Endothelial cell of umbilical vein (primary cell): ENCODE measurements at regions not wholly inside any gene's neighbourhood (a gene's known extent, or its start where the extent isn't known, plus 50 kb on each side); places are given as distances from the start of the nearest gene placed in this dataset.

Source experiments
- BruUV-seq: library from RNA; stranded (reverse); fragments of 400-500 nt; replicated peaks from 2 replicates; lab custom pipeline; 2021; lab: Mats Ljungman, UMichigan
- CTCF ChIA-PET: fragments of 300-600, 350-600 bp; sonication (Branson Sonifier 250); formaldehyde crosslinking; loops from one replicate; lab custom pipeline; 2021; ENCODE audit warnings: antibody characterized with exemption, inconsistent platforms; lab: Charles Lee
- POLR2A ChIA-PET: fragments of 300-600, 350-600 bp; sonication (Branson Sonifier 250); formaldehyde crosslinking; loops from one replicate; lab custom pipeline; 2021; ENCODE audit warnings: antibody characterized with exemption, inconsistent platforms; lab: Charles Lee
- DNase-seq: peaks from one replicate; pipeline ENCODE4 v3.0.0-alpha.2; 2011; ENCODE audit warnings: low read depth, low spot score
- FAIRE-seq: peaks from 2 replicates; lab custom pipeline; 2011; peaks lifted over from hg19 to GRCh38; lab: Jason Lieb, UNC
- H2AFZ ChIP-seq: 2 replicates; pipeline ENCODE4 v1.6.0; 2012; ENCODE audit warnings: low read depth, low read length, control low read depth, inconsistent platforms
- H3K27ac ChIP-seq: 2 replicates; pipeline ENCODE4 v1.5.1; 2011; ENCODE audit warnings: low read depth, mild to moderate bottlenecking, control low read depth, low read length, moderate library complexity; ENCODE audit not compliant: insufficient read depth
- H3K27me3 ChIP-seq, 2 experiments: 2 replicates each; pipeline versions ENCODE4 v1.6.0 to v1.6.1; 2011; ENCODE audit warnings: low read length in 2 of 2, mixed read lengths in 1 of 2; ENCODE audit not compliant: control insufficient read depth in 2 of 2, insufficient read depth in 2 of 2
- H3K36me3 ChIP-seq, 2 experiments: 2 replicates in 1 of 2; 3 replicates in 1 of 2; pipeline ENCODE4 v1.5.1; 2011; ENCODE audit warnings: low read length in 2 of 2, mild to moderate bottlenecking in 1 of 2, moderate library complexity in 1 of 2; ENCODE audit not compliant: control insufficient read depth in 2 of 2, insufficient read depth in 2 of 2; ENCODE audit errors: extremely low read depth in 1 of 2
- H3K4me1 ChIP-seq: 3 replicates; pipeline ENCODE4 v1.5.1; 2011; ENCODE audit warnings: mild to moderate bottlenecking, low read length; ENCODE audit not compliant: control insufficient read depth, insufficient read depth; ENCODE audit errors: extremely low read depth
- H3K4me2 ChIP-seq: 2 replicates; pipeline ENCODE4 v1.6.1; 2011; ENCODE audit warnings: low read length, control low read depth, mixed read lengths; ENCODE audit not compliant: insufficient read depth
- H3K4me3 ChIP-seq, 3 experiments: fragments of 200-600 bp in 1 of 3; sonication (generic), shearing (Covaris generic) in 1 of 3; replicated peaks in 1 of 3; 2 replicates each; pipeline ENCODE4 v1.5.1; 2011 to 2016; ENCODE audit warnings: control low read depth in 3 of 3, low read length in 3 of 3, mild to moderate bottlenecking in 2 of 3, inconsistent platforms in 1 of 3, low read depth in 1 of 3, moderate library complexity in 1 of 3; ENCODE audit not compliant: insufficient read depth in 1 of 3
- H3K79me2 ChIP-seq: 2 replicates; pipeline ENCODE4 v1.6.0; 2012; ENCODE audit warnings: low read length, inconsistent platforms; ENCODE audit not compliant: control insufficient read depth, insufficient read depth
- H3K9ac ChIP-seq: replicated peaks from 2 replicates; pipeline ENCODE3; 2011; ENCODE audit warnings: low read length, control low read depth; ENCODE audit not compliant: insufficient read depth; ENCODE audit errors: extremely low read depth
- H3K9me1 ChIP-seq: replicated peaks from 3 replicates; pipeline ENCODE4 v1.6.0; 2011; ENCODE audit warnings: mild to moderate bottlenecking, low read length; ENCODE audit not compliant: control insufficient read depth, insufficient read depth; ENCODE audit errors: extremely low read depth
- H3K9me3 ChIP-seq: replicated peaks from 2 replicates; pipeline ENCODE4 v1.5.1; 2012; ENCODE audit warnings: low read length, inconsistent platforms; ENCODE audit not compliant: control insufficient read depth, insufficient read depth
- H4K20me1 ChIP-seq: replicated peaks from 2 replicates; pipeline ENCODE3; 2011; ENCODE audit warnings: mild to moderate bottlenecking, low read length; ENCODE audit not compliant: control insufficient read depth, insufficient read depth; ENCODE audit errors: extremely low read depth
- EZH2 ChIP-seq: IDR thresholded peaks from 2 replicates; pipeline ENCODE4 v1.6.1; 2012; ENCODE audit warnings: borderline replicate concordance, low read depth, mild to moderate bottlenecking, moderate library complexity, low read length, inconsistent platforms; ENCODE audit not compliant: severe bottlenecking
- FOS ChIP-seq: IDR thresholded peaks from 2 replicates; pipeline ENCODE4 v1.6.1; 2011; ENCODE audit warnings: mild to moderate bottlenecking, low read length, moderate library complexity, borderline replicate concordance; ENCODE audit not compliant: insufficient read depth
- GATA2 ChIP-seq: IDR thresholded peaks from 2 replicates; pipeline ENCODE4 v1.7.0; 2011; ENCODE audit warnings: low read depth, mild to moderate bottlenecking, moderate library complexity, mixed read lengths, low read length; ENCODE audit not compliant: insufficient read length, insufficient read depth
- JUN ChIP-seq: IDR thresholded peaks from 2 replicates; pipeline ENCODE4 v1.6.1; 2011; ENCODE audit warnings: borderline replicate concordance, low read depth; ENCODE audit not compliant: insufficient read length, insufficient read depth
- MYC ChIP-seq: IDR thresholded peaks from one replicate; pipeline ENCODE4 v1.6.1; 2011; ENCODE audit warnings: mild to moderate bottlenecking, low read depth, low read length
- POLR2A ChIP-seq: IDR thresholded peaks from 2 replicates; pipeline ENCODE4 v1.6.1; 2012; ENCODE audit warnings: low read depth, mild to moderate bottlenecking, control low read depth, low read length
- POLR2AphosphoS5 ChIP-seq: IDR thresholded peaks from 2 replicates; pipeline ENCODE4 v1.6.1; 2012; ENCODE audit warnings: low read depth, mild to moderate bottlenecking, control low read depth, low read length, moderate library complexity; ENCODE audit not compliant: insufficient read depth
- dilution Hi-C: fragments of 300-500 bp; cut with MboI; formaldehyde crosslinking; loops from one replicate; pipeline ENCODE4 v1.15.0; 2019; ENCODE audit warnings: low sequenced_read_pairs; ENCODE audit not compliant: extremely low pct_ligation_motif_present
- intact Hi-C: fragments of 100-400 bp; cut with micrococcal nuclease; formaldehyde crosslinking; loops from one replicate; pipeline ENCODE4 v1.10.0; 2022
- TF ChIP-seq, protein P1 (sequence below): IDR thresholded peaks from 2 replicates; pipeline ENCODE4 v1.6.1; 2011; ENCODE audit not compliant: insufficient read depth, insufficient read length
- TF ChIP-seq, protein P2 (sequence below), 2 donors: IDR thresholded peaks; 1 replicate in 1 of 2; 2 replicates in 1 of 2; pipeline ENCODE4 v1.5.1; 2011; ENCODE audit warnings: low read length in 2 of 2, mild to moderate bottlenecking in 2 of 2, moderate library complexity in 2 of 2, control low read depth in 1 of 2, inconsistent platforms in 1 of 2, low read depth in 1 of 2; ENCODE audit not compliant: insufficient read depth in 1 of 2; ENCODE audit errors: extremely low read depth in 1 of 2

DNA sequence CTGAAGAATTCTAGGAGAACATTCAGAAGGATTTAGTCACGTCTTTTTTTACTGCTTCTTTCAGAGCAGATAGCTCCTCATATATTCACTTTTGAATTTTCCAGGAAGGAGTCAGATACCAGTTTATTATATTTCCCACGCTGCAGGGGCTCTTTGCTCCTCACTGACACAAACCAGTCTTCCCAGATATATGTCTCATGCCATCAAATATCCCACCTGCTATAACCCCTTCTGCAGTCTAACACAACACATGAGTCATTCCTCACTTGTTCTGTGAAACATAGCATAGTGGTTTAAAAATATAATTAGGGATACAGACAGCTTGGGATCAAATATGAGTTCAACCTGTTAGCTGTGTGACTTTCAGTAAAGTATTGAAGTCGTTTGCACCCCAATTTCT lies 251.7 kb upstream of the DPYD start:
- FAIRE-seq, result no peak
- no peaks in the 10 kb centered on the region for H3K9me1 ChIP-seq
- no peak overlapping the region for H3K9ac ChIP-seq
- no peaks in the 10 kb centered on the region for H3K9me3 ChIP-seq
- intact Hi-C loops, result no loop called here
- ChIA-PET CTCF (interaction anchor here (2.2 kb wide), 1 partner anchor 295 kb away, joined by 8 read pairs; no protein-coding TSS in a partner anchor), POLR2A (no interaction called here)
- no peak overlapping the region for H3K27ac ChIP-seq
- no peak for DNase-seq
- no peaks in the 10 kb centered on the region for H4K20me1 ChIP-seq
- no peak overlapping the region for H3K4me2 ChIP-seq
- no peaks in the 10 kb centered on the region for H3K4me1 ChIP-seq
- no peaks in the 10 kb centered on the region for H3K27me3 ChIP-seq
- no peak overlapping the region for H2AFZ ChIP-seq
- H3K36me3 ChIP-seq, result no peaks in the 10 kb centered on the region
- no peaks in the 10 kb centered on the region for H3K79me2 ChIP-seq
- no peak overlapping the region for H3K4me3 ChIP-seq
- TF ChIP-seq MYC, result no peak
- peak; percentile 23 for TF ChIP-seq FOS
- BruUV-seq, result no TSS peak
- dilution Hi-C loops, result no loop called here

DNA sequence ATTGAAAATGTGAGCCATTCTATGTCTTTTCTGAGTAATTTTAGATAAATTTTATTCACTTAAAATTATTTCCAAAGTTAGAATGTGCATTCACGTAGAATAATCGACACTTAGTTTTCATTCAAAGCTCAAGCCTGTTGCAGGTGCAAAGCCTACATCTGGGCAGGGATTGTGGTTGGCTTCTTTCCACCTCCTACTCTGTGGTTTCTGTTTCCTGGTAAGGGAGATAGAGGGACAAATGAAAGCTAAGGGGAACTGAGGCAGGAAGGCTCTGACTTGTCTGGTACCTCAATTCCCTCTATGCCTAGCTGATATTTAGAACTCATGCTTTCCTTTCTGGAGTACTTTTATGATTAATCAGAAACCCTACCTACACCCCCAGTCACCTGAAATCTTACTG lies 251.2 kb upstream of the DPYD start:
- dilution Hi-C loops, result no loop called here
- Histone ChIP-seq H3K9ac (no peak overlapping the region), H3K36me3 (no peaks in the 10 kb centered on the region), H3K79me2 (no peaks in the 10 kb centered on the region), H3K4me2 (no peak overlapping the region), H3K9me3 (no peaks in the 10 kb centered on the region), H3K27me3 (no peaks in the 10 kb centered on the region), H3K4me3 (no peak overlapping the region), H3K9me1 (no peaks in the 10 kb centered on the region), H4K20me1 (no peaks in the 10 kb centered on the region), H3K27ac (no peak overlapping the region), H2AFZ (no peak overlapping the region), H3K4me1 (no peaks in the 10 kb centered on the region)
- ChIA-PET POLR2A (no interaction called here), CTCF (interaction anchor here (2.2 kb wide), 1 partner anchor 296 kb away, joined by 8 read pairs; no protein-coding TSS in a partner anchor)
- no peak for FAIRE-seq
- TF ChIP-seq MYC, result no peak
- no peak for TF ChIP-seq POLR2AphosphoS5
- TF ChIP-seq, protein P1, sequence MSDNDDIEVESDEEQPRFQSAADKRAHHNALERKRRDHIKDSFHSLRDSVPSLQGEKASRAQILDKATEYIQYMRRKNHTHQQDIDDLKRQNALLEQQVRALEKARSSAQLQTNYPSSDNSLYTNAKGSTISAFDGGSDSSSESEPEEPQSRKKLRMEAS, result no peak
- no peak for TF ChIP-seq EZH2
- TF ChIP-seq FOS, result no peak
- TF ChIP-seq POLR2A, result no peak
- no peak for TF ChIP-seq JUN
- TF ChIP-seq GATA2, result no peak
- TF ChIP-seq, protein P2, sequence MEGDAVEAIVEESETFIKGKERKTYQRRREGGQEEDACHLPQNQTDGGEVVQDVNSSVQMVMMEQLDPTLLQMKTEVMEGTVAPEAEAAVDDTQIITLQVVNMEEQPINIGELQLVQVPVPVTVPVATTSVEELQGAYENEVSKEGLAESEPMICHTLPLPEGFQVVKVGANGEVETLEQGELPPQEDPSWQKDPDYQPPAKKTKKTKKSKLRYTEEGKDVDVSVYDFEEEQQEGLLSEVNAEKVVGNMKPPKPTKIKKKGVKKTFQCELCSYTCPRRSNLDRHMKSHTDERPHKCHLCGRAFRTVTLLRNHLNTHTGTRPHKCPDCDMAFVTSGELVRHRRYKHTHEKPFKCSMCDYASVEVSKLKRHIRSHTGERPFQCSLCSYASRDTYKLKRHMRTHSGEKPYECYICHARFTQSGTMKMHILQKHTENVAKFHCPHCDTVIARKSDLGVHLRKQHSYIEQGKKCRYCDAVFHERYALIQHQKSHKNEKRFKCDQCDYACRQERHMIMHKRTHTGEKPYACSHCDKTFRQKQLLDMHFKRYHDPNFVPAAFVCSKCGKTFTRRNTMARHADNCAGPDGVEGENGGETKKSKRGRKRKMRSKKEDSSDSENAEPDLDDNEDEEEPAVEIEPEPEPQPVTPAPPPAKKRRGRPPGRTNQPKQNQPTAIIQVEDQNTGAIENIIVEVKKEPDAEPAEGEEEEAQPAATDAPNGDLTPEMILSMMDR (IDR thresholded peaks at IDR 0.05; ENCODE audit: extremely low read depth in 1 of 2, insufficient read depth in 1 of 2, low read depth in 1 of 2, low read length in 2 of 2), result no peak
- intact Hi-C loops, result no loop called here
- DNase-seq, result no peak
- BruUV-seq, result no TSS peak
